ENCODE measurements at regions not wholly inside any gene's neighbourhood (a gene's known extent, or its start where the extent isn't known, plus 50 kb on each side); places are given as distances from the start of the nearest gene placed in this dataset.

DNA sequence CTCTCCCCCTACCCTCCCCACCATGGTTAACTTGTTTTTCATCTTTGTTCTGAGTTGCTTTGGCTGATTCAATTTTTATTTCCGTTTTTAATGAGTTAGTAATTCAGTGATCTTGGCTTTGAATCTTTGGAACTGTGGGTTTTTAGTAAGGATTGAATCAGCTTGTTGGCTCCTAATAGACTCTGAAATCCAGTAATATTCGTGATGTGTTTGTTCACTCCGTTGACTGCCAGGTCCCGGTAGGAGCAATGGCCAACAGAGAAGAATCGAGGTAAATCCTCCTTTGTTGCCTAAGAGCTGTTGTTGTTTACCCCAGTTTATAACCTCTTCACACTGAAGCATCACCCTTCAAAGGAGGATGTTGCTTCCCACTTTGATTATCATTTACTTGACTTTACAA, 92.7 kb downstream of the PCSK1 start:
- Histone ChIP-seq H3K27me3 (ENCODE audit: control insufficient read depth in 2 of 2, insufficient read depth in 2 of 2, low read length in 2 of 2) (no peaks in the 10 kb centered on the region), H3K27ac (ENCODE audit: insufficient read depth, low read depth, low read length) (no peak overlapping the region), H3K4me1 (ENCODE audit: control insufficient read depth, extremely low read depth, insufficient read depth, low read length) (peaks cover 14% of the 10 kb centered on the region), H3K4me2 (ENCODE audit: insufficient read depth, low read length) (no peak overlapping the region), H3K36me3 (ENCODE audit: control insufficient read depth in 2 of 2, extremely low read depth in 1 of 2, insufficient read depth in 2 of 2, low read length in 2 of 2) (no peaks in the 10 kb centered on the region), H3K9me3 (replicated peaks; ENCODE audit: control insufficient read depth, insufficient read depth, low read length) (no peaks in the 10 kb centered on the region), H2AFZ (ENCODE audit: low read depth, low read length) (no peak overlapping the region), H3K4me3 (replicated peaks in 1 of 3; ENCODE audit: insufficient read depth in 1 of 3, low read depth in 1 of 3, low read length in 3 of 3) (no peak overlapping the region), H3K79me2 (ENCODE audit: control insufficient read depth, insufficient read depth, low read length) (no peaks in the 10 kb centered on the region), H4K20me1 (replicated peaks; ENCODE audit: control insufficient read depth, extremely low read depth, insufficient read depth, low read length) (no peaks in the 10 kb centered on the region), H3K9ac (replicated peaks; ENCODE audit: extremely low read depth, insufficient read depth, low read length) (no peak overlapping the region), H3K9me1 (replicated peaks; ENCODE audit: control insufficient read depth, extremely low read depth, insufficient read depth, low read length) (no peaks in the 10 kb centered on the region)
- FAIRE-seq, result no peak
- intact Hi-C loops (cut with micrococcal nuclease), result loop anchor here (5.0 kb wide), 1 partner anchor 412 kb away; no protein-coding TSS in a partner anchor
- dilution Hi-C loops (cut with MboI; ENCODE audit: extremely low pct_ligation_motif_present, low sequenced_read_pairs), result loop anchor here (25.0 kb wide), 1 partner anchor 378 kb away; the partner anchor contains the start of gene ELL2
- TF ChIP-seq EZH2 (IDR thresholded peaks at IDR 0.05; ENCODE audit: borderline replicate concordance, low read depth, low read length, severe bottlenecking) (no peak), FOS (IDR thresholded peaks at IDR 0.05; ENCODE audit: borderline replicate concordance, insufficient read depth, low read length) (no peak)
- TF ChIP-seq, protein P1, sequence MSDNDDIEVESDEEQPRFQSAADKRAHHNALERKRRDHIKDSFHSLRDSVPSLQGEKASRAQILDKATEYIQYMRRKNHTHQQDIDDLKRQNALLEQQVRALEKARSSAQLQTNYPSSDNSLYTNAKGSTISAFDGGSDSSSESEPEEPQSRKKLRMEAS (IDR thresholded peaks at IDR 0.05; ENCODE audit: insufficient read depth, insufficient read length), result no peak
- DNase-seq (ENCODE audit: low read depth, low spot score), result no peak
- no TSS peak for BruUV-seq (replicated peaks)
- CTCF ChIA-PET, result interaction anchor here (7.0 kb wide), 1 partner anchor 382 kb away, joined by 107 read pairs; the partner anchor contains the start of gene ELL2
- POLR2A ChIA-PET, result no interaction called here

DNA sequence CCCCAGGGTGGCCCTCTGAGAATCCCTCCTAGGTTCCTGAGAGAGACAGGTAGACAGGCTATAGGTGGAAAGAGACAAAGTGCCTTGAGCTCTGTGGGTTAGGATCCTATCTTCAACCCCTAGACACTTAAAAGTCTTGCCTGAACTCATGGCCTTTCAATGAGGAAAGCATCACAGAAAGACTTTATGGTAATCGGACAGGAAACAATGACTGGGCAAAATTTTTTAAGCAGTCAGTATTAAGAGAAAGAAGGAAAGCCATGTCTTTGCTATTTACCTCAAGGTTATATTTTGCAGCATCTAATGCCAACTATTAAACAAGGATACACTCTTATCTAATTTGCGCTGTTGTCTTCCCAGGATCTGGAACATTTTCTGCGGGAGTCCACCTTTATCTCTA, 93.2 kb downstream of the PCSK1 start:
- TF ChIP-seq GATA2 (IDR thresholded peaks at IDR 0.05; ENCODE audit: insufficient read depth, insufficient read length, low read depth, low read length) (no peak), JUN (IDR thresholded peaks at IDR 0.05; ENCODE audit: borderline replicate concordance, insufficient read depth, insufficient read length, low read depth) (no peak), MYC (IDR thresholded peaks at IDR 0.05; ENCODE audit: low read depth, low read length) (no peak), FOS (IDR thresholded peaks at IDR 0.05; ENCODE audit: borderline replicate concordance, insufficient read depth, low read length) (no peak), POLR2AphosphoS5 (IDR thresholded peaks at IDR 0.05; ENCODE audit: insufficient read depth, low read depth, low read length) (no peak), POLR2A (IDR thresholded peaks at IDR 0.05; ENCODE audit: low read depth, low read length) (no peak), EZH2 (IDR thresholded peaks at IDR 0.05; ENCODE audit: borderline replicate concordance, low read depth, low read length, severe bottlenecking) (no peak)
- TF ChIP-seq, protein P2, sequence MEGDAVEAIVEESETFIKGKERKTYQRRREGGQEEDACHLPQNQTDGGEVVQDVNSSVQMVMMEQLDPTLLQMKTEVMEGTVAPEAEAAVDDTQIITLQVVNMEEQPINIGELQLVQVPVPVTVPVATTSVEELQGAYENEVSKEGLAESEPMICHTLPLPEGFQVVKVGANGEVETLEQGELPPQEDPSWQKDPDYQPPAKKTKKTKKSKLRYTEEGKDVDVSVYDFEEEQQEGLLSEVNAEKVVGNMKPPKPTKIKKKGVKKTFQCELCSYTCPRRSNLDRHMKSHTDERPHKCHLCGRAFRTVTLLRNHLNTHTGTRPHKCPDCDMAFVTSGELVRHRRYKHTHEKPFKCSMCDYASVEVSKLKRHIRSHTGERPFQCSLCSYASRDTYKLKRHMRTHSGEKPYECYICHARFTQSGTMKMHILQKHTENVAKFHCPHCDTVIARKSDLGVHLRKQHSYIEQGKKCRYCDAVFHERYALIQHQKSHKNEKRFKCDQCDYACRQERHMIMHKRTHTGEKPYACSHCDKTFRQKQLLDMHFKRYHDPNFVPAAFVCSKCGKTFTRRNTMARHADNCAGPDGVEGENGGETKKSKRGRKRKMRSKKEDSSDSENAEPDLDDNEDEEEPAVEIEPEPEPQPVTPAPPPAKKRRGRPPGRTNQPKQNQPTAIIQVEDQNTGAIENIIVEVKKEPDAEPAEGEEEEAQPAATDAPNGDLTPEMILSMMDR (IDR thresholded peaks at IDR 0.05; ENCODE audit: extremely low read depth in 1 of 2, insufficient read depth in 1 of 2, low read depth in 1 of 2, low read length in 2 of 2), result no peak
- TF ChIP-seq, protein P1 (IDR thresholded peaks at IDR 0.05; ENCODE audit: insufficient read depth, insufficient read length), result no peak
- intact Hi-C loops (cut with micrococcal nuclease), result loop anchor here (5.0 to 10.0 kb wide), 5 partner anchors 83 to 698 kb away; no protein-coding TSS in a partner anchor
- H3K4me2 ChIP-seq (ENCODE audit: insufficient read depth, low read length), result no peak overlapping the region

More for the DNA sequence above, 93.2 kb downstream of the PCSK1 start:
- Histone ChIP-seq H3K79me2 (ENCODE audit: control insufficient read depth, insufficient read depth, low read length) (no peaks in the 10 kb centered on the region), H2AFZ (ENCODE audit: low read depth, low read length) (no peak overlapping the region), H3K27ac (ENCODE audit: insufficient read depth, low read depth, low read length) (no peak overlapping the region), H3K9ac (replicated peaks; ENCODE audit: extremely low read depth, insufficient read depth, low read length) (no peak overlapping the region), H3K4me1 (ENCODE audit: control insufficient read depth, extremely low read depth, insufficient read depth, low read length) (peaks cover 9% of the 10 kb centered on the region), H3K4me3 (replicated peaks in 1 of 3; ENCODE audit: insufficient read depth in 1 of 3, low read depth in 1 of 3, low read length in 3 of 3) (no peak overlapping the region), H3K36me3 (ENCODE audit: control insufficient read depth in 2 of 2, extremely low read depth in 1 of 2, insufficient read depth in 2 of 2, low read length in 2 of 2) (no peaks in the 10 kb centered on the region), H4K20me1 (replicated peaks; ENCODE audit: control insufficient read depth, extremely low read depth, insufficient read depth, low read length) (no peaks in the 10 kb centered on the region), H3K9me1 (replicated peaks; ENCODE audit: control insufficient read depth, extremely low read depth, insufficient read depth, low read length) (no peaks in the 10 kb centered on the region), H3K27me3 (ENCODE audit: control insufficient read depth in 2 of 2, insufficient read depth in 2 of 2, low read length in 2 of 2) (no peaks in the 10 kb centered on the region), H3K9me3 (replicated peaks; ENCODE audit: control insufficient read depth, insufficient read depth, low read length) (no peaks in the 10 kb centered on the region)
- POLR2A ChIA-PET, result no interaction called here
- dilution Hi-C loops (cut with MboI; ENCODE audit: extremely low pct_ligation_motif_present, low sequenced_read_pairs), result loop anchor here (25.0 kb wide), 1 partner anchor 378 kb away; the partner anchor contains the start of gene ELL2
- CTCF ChIA-PET, result interaction anchor here (0.8 to 7.0 kb wide), 3 partner anchors 262 to 447 kb away, joined by 5 to 107 read pairs (median 90); partner anchors contain the start of gene ELL2
- FAIRE-seq (no peak), DNase-seq (ENCODE audit: low read depth, low spot score) (no peak)
- BruUV-seq (replicated peaks), result no TSS peak
